ENCODE measurements at regions not wholly inside any gene's neighbourhood (a gene's known extent, or its start where the extent isn't known, plus 50 kb on each side); places are given as distances from the start of the nearest gene placed in this dataset.

- Histone ChIP-seq H4K91ac (ENCODE audit: insufficient read length, low read depth, low read length) (no peak overlapping the region), H3K27ac (ENCODE audit: insufficient read length, low read depth, low read length) (no peak overlapping the region), H4K8ac (replicated peaks; ENCODE audit: insufficient read length, low read depth, low read length) (no peak overlapping the region), H3K4ac (ENCODE audit: low read depth, low read length) (no peak overlapping the region), H4K5ac (ENCODE audit: insufficient read length, low read depth, low read length) (no peak overlapping the region), H2BK20ac (ENCODE audit: low read depth, low read length, poor library complexity, severe bottlenecking) (no peak overlapping the region), H3K9me3 (ENCODE audit: control insufficient read depth, low read depth, low read length) (no peaks in the 10 kb centered on the region), H2BK120ac (ENCODE audit: low read depth, low read length, poor library complexity, severe bottlenecking) (no peak overlapping the region), H3K14ac (ENCODE audit: insufficient read depth, low read length) (no peak overlapping the region), H3K23me2 (ENCODE audit: insufficient read length, low read depth, low read length, poor library complexity, severe bottlenecking) (no peaks in the 10 kb centered on the region), H3K27me3 (ENCODE audit: insufficient read depth, low read length) (no peaks in the 10 kb centered on the region), H3K79me2 (ENCODE audit: insufficient read depth, low read length) (no peaks in the 10 kb centered on the region), H3K18ac (ENCODE audit: insufficient read length, low read depth, low read length) (no peak overlapping the region), H2BK15ac (ENCODE audit: low read depth, low read length) (no peak overlapping the region), H3T11ph (ENCODE audit: low read length) (no peak overlapping the region), H4K20me1 (ENCODE audit: control insufficient read depth, insufficient read depth, insufficient read length) (no peaks in the 10 kb centered on the region), H2BK5ac (ENCODE audit: insufficient read length, low read length) (no peak overlapping the region), H2BK12ac (ENCODE audit: insufficient read length, low read depth, low read length) (no peak overlapping the region), H3K4me2 (ENCODE audit: insufficient read depth, insufficient read length, low read length) (no peak overlapping the region), H3K23ac (ENCODE audit: insufficient read length, low read depth, low read length) (no peak overlapping the region), H3K79me1 (ENCODE audit: insufficient read depth, low read depth, low read length, poor library complexity, severe bottlenecking) (no peaks in the 10 kb centered on the region), H2AFZ (ENCODE audit: low read length) (no peak overlapping the region), H2AK5ac (ENCODE audit: insufficient read length, low read length) (no peak overlapping the region), H3K9ac (ENCODE audit: extremely low read depth, insufficient read length, low read length) (no peak overlapping the region), H3K4me1 (ENCODE audit: insufficient read depth, low read length) (no peaks in the 10 kb centered on the region), H3K56ac (ENCODE audit: insufficient read length, low read depth, low read length) (no peak overlapping the region)
- Mint-ChIP-seq H3K4me3 (no peak overlapping the region), H3K27ac (no peak overlapping the region), H3K4me1 (no peaks in the 10 kb centered on the region), H3K36me3 (ENCODE audit: insufficient read depth in 1 of 3, low read depth in 3 of 3) (peaks cover 0 to 9% (median 3%) of the 10 kb centered on the region in 3 experiments; a peak in 4 of 7 replicates), H3K9me3 (peaks cover 10 to 12% of the 10 kb centered on the region in 2 experiments), H3K27me3 (ENCODE audit: low read depth) (no peaks in the 10 kb centered on the region)
- DNase-seq, result no peak
- TF ChIP-seq, protein P1, sequence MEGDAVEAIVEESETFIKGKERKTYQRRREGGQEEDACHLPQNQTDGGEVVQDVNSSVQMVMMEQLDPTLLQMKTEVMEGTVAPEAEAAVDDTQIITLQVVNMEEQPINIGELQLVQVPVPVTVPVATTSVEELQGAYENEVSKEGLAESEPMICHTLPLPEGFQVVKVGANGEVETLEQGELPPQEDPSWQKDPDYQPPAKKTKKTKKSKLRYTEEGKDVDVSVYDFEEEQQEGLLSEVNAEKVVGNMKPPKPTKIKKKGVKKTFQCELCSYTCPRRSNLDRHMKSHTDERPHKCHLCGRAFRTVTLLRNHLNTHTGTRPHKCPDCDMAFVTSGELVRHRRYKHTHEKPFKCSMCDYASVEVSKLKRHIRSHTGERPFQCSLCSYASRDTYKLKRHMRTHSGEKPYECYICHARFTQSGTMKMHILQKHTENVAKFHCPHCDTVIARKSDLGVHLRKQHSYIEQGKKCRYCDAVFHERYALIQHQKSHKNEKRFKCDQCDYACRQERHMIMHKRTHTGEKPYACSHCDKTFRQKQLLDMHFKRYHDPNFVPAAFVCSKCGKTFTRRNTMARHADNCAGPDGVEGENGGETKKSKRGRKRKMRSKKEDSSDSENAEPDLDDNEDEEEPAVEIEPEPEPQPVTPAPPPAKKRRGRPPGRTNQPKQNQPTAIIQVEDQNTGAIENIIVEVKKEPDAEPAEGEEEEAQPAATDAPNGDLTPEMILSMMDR (conservative IDR thresholded peaks at IDR 0.05), result no peak
Measured at GRCh38 chr11:80495116-80495515, 1054.3 kb upstream of the TENM4 start.

Data from H9 (cell line).